ENCODE measurements at regions not wholly inside any gene's neighbourhood (a gene's known extent, or its start where the extent isn't known, plus 50 kb on each side); places are given as distances from the start of the nearest gene placed in this dataset.

GRCh38 chr18:75928706-75929105, 501.2 kb upstream of the SMIM21 start:
- TF ChIP-seq CTCF (IDR thresholded peaks at IDR 0.05; ENCODE audit: insufficient read depth, low read length, poor library complexity, severe bottlenecking) (no peak), EZH2phosphoT487 (conservative IDR thresholded peaks at IDR 0.05; ENCODE audit: low read length) (no peak)
